ENCODE measurements at regions not wholly inside any gene's neighbourhood (a gene's known extent, or its start where the extent isn't known, plus 50 kb on each side); places are given as distances from the start of the nearest gene placed in this dataset.

GRCh38 chr20:4600308-4601014 is 85.8 kb upstream of the PRNP start:
- DNase-seq (ENCODE audit: low read depth): no peak

GRCh38 chr20:4597215-4597614 is 89.0 kb upstream of the PRNP start:
- no peak for DNase-seq (ENCODE audit: low read depth)

- DNase-seq (ENCODE audit: low read depth): no peak
These were observed 93.1 kb upstream of the PRNP start for GRCh38 chr20:4593149-4593525.

GRCh38 chr20:4592316-4593148 is 93.7 kb upstream of the PRNP start:
- DNase-seq (ENCODE audit: low read depth): peak; percentile 38

GRCh38 chr20:4591975-4592315 is 94.3 kb upstream of the PRNP start:
- DNase-seq (ENCODE audit: low read depth): no peak

GRCh38 chr20:4585758-4586157 is 100.5 kb upstream of the PRNP start:
- no peak for DNase-seq (ENCODE audit: low read depth)

- no peak for DNase-seq (ENCODE audit: low read depth)
These were observed 101.0 kb upstream of the PRNP start for GRCh38 chr20:4585104-4585753.

- DNase-seq (ENCODE audit: low read depth): no peak
These were observed 101.7 kb upstream of the PRNP start for GRCh38 chr20:4584510-4584909.

- no peak for DNase-seq (ENCODE audit: low read depth)
These were observed 104.4 kb upstream of the PRNP start for GRCh38 chr20:4581838-4582237.

- no peak for DNase-seq (ENCODE audit: low read depth)
These were observed 107.9 kb upstream of the PRNP start for GRCh38 chr20:4578375-4578774.

- DNase-seq (ENCODE audit: low read depth): no peak
These were observed 111.9 kb upstream of the PRNP start for GRCh38 chr20:4574356-4574690.

- no peak for DNase-seq (ENCODE audit: low read depth)
These were observed 112.5 kb upstream of the PRNP start for GRCh38 chr20:4573564-4574355.

GRCh38 chr20:4571759-4572531 is 114.3 kb upstream of the PRNP start:
- no peak for DNase-seq (ENCODE audit: low read depth)

GRCh38 chr20:4569865-4570264 is 116.4 kb upstream of the PRNP start:
- DNase-seq (ENCODE audit: low read depth): no peak

- DNase-seq (ENCODE audit: low read depth): no peak
These were observed 117.2 kb upstream of the PRNP start for GRCh38 chr20:4569092-4569491.

GRCh38 chr20:4568361-4568959 is 117.8 kb upstream of the PRNP start:
- DNase-seq (ENCODE audit: low read depth): no peak

- DNase-seq (ENCODE audit: low read depth): no peak
These were observed 119.1 kb upstream of the PRNP start for GRCh38 chr20:4567170-4567569.

- DNase-seq (ENCODE audit: low read depth): no peak
These were observed 122.7 kb upstream of the PRNP start for GRCh38 chr20:4563534-4563933.

GRCh38 chr20:4563031-4563430 is 123.2 kb upstream of the PRNP start:
- no peak for DNase-seq (ENCODE audit: low read depth)

- DNase-seq (ENCODE audit: low read depth): no peak
These were observed 125.6 kb upstream of the PRNP start for GRCh38 chr20:4560667-4561066.

GRCh38 chr20:4559906-4560305 is 126.3 kb upstream of the PRNP start:
- no peak for DNase-seq (ENCODE audit: low read depth)

All from activated T-helper 9 cell treated with anti-CD3 and anti-CD28 coated beads, Interleukin-2, amount 50 U/mL, for 16 hours (primary cell).